ENCODE measurements at regions not wholly inside any gene's neighbourhood (a gene's known extent, or its start where the extent isn't known, plus 50 kb on each side); places are given as distances from the start of the nearest gene placed in this dataset.

DNA sequence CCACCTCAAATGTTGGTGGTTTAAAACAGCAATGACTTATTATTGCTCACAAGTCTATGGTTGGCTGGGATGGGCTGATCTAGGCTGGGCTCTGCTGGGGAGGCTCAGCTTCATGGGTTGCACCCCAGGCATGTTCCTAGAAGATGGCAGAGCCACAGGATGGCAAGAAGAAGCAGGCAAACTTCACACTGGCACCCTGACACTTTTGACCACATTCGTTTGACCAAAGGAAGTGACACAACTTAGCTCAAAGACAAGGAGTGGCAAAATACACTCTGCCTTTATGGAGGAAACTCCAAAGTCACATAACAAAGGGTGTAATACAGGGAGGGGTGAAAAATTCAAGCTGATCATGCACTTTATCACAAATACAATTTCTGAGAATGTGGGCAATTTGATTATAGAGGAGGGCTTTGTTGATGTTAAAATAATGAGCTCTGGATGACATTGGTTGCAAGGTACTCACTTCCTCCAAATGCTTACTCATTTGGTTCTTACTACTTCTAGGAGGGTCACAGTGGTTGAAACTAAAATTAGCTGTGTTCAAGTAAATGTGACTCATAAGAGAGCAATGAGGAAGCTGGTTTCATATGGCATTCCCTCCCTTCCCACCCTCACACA lies 249.2 kb upstream of the RPS6KA3 start:
- TF ChIP-seq EZH2phosphoT487 (IDR thresholded peaks at IDR 0.05; ENCODE audit: low read depth, severe bottlenecking, unreplicated experiment): no peak
- no peak for TF ChIP-seq CTCF (IDR thresholded peaks at IDR 0.05; ENCODE audit: poor library complexity)
- TF ChIP-seq EZH2 (IDR thresholded peaks at IDR 0.05; ENCODE audit: borderline replicate concordance): no peak
- H2AFZ ChIP-seq: no peak overlapping the region
- no peaks in the 10 kb centered on the region for H3K27me3 ChIP-seq
- peak overlapping the region; percentile 84 for H3K27ac ChIP-seq
- H3K4me2 ChIP-seq: no peak overlapping the region
- no peak overlapping the region for H3K4me3 ChIP-seq
- no peaks in the 10 kb centered on the region for H3K79me2 ChIP-seq
- H3K9me2 ChIP-seq (replicated peaks; ENCODE audit: insufficient read depth): no peaks in the 10 kb centered on the region
- no peaks in the 10 kb centered on the region for H3K9me3 ChIP-seq (ENCODE audit: low read depth)
- peak; percentile 51 for DNase-seq (ENCODE audit: low spot score)
- WGBS (ENCODE audit: low lambda C conversion rate, missing lambda C conversion rate): 50% methylated on average over 1 of the region's 1 CpG
- no peaks in the 10 kb centered on the region for H3K4me1 ChIP-seq (ENCODE audit: insufficient read depth)
- no peaks in the 10 kb centered on the region for H4K20me1 ChIP-seq (ENCODE audit: insufficient read depth, poor library complexity, severe bottlenecking)
- no peaks in the 10 kb centered on the region for H3K36me3 ChIP-seq (replicated peaks; ENCODE audit: insufficient read depth, low read depth)

DNA sequence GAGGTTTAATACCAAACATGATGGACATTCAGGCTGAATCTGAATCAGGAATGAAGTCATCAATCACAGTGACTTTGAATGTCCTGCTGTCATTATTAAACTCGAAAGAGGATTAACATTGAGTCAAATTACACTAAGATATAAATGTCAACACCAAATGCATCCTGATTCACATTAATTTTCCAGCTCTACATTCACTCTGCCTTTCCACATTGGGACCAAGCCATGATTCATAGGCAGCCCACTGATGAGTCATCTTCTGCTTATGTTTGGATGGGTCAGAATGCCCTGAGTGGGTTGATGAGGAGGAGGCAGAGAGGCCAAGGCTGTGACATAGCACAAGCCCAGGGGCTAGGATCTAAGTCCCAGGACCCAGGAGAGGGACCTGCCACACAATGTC lies 247.6 kb upstream of the RPS6KA3 start:
- WGBS (ENCODE audit: low lambda C conversion rate, missing lambda C conversion rate): 20% methylated on average over 1 of the region's 1 CpG
- Histone ChIP-seq H4K20me1 (ENCODE audit: insufficient read depth, poor library complexity, severe bottlenecking) (no peaks in the 10 kb centered on the region), H3K27me3 (no peaks in the 10 kb centered on the region), H3K79me2 (no peaks in the 10 kb centered on the region), H3K4me2 (no peak overlapping the region), H3K27ac (no peak overlapping the region), H3K9me2 (replicated peaks; ENCODE audit: insufficient read depth) (no peaks in the 10 kb centered on the region), H3K4me1 (ENCODE audit: insufficient read depth) (no peaks in the 10 kb centered on the region), H3K4me3 (no peak overlapping the region), H3K9me3 (ENCODE audit: low read depth) (no peaks in the 10 kb centered on the region), H2AFZ (no peak overlapping the region), H3K36me3 (replicated peaks; ENCODE audit: insufficient read depth, low read depth) (no peaks in the 10 kb centered on the region)
- TF ChIP-seq CTCF (IDR thresholded peaks at IDR 0.05; ENCODE audit: poor library complexity) (no peak), EZH2phosphoT487 (IDR thresholded peaks at IDR 0.05; ENCODE audit: low read depth, severe bottlenecking, unreplicated experiment) (no peak), EZH2 (IDR thresholded peaks at IDR 0.05; ENCODE audit: borderline replicate concordance) (no peak)
- DNase-seq (ENCODE audit: low spot score): no peak

- WGBS (ENCODE audit: low lambda C conversion rate, missing lambda C conversion rate): 55% methylated on average over 3 of the region's 3 CpGs
- Histone ChIP-seq H3K27ac (no peak overlapping the region), H3K4me1 (ENCODE audit: insufficient read depth) (no peaks in the 10 kb centered on the region), H3K4me3 (no peak overlapping the region), H3K79me2 (no peaks in the 10 kb centered on the region), H3K36me3 (replicated peaks; ENCODE audit: insufficient read depth, low read depth) (no peaks in the 10 kb centered on the region), H4K20me1 (ENCODE audit: insufficient read depth, poor library complexity, severe bottlenecking) (no peaks in the 10 kb centered on the region), H3K27me3 (no peaks in the 10 kb centered on the region), H3K9me2 (replicated peaks; ENCODE audit: insufficient read depth) (no peaks in the 10 kb centered on the region), H2AFZ (no peak overlapping the region), H3K9me3 (ENCODE audit: low read depth) (no peaks in the 10 kb centered on the region), H3K4me2 (no peak overlapping the region)
- TF ChIP-seq EZH2 (IDR thresholded peaks at IDR 0.05; ENCODE audit: borderline replicate concordance) (no peak), EZH2phosphoT487 (IDR thresholded peaks at IDR 0.05; ENCODE audit: low read depth, severe bottlenecking, unreplicated experiment) (no peak), CTCF (IDR thresholded peaks at IDR 0.05; ENCODE audit: poor library complexity) (no peak)
- no peak for DNase-seq (ENCODE audit: low spot score)
Observed at GRCh38 chrX:20513185-20513584, 246.5 kb upstream of the RPS6KA3 start.

All from hepatocyte (in vitro differentiated cells).